ENCODE measurements at regions not wholly inside any gene's neighbourhood (a gene's known extent, or its start where the extent isn't known, plus 50 kb on each side); places are given as distances from the start of the nearest gene placed in this dataset.
"Not testable (repeated sequence)": the region's sequence is repeated elsewhere in the genome, so short reads cannot be mapped to it uniquely, and the experiment has no call there.

DNA sequence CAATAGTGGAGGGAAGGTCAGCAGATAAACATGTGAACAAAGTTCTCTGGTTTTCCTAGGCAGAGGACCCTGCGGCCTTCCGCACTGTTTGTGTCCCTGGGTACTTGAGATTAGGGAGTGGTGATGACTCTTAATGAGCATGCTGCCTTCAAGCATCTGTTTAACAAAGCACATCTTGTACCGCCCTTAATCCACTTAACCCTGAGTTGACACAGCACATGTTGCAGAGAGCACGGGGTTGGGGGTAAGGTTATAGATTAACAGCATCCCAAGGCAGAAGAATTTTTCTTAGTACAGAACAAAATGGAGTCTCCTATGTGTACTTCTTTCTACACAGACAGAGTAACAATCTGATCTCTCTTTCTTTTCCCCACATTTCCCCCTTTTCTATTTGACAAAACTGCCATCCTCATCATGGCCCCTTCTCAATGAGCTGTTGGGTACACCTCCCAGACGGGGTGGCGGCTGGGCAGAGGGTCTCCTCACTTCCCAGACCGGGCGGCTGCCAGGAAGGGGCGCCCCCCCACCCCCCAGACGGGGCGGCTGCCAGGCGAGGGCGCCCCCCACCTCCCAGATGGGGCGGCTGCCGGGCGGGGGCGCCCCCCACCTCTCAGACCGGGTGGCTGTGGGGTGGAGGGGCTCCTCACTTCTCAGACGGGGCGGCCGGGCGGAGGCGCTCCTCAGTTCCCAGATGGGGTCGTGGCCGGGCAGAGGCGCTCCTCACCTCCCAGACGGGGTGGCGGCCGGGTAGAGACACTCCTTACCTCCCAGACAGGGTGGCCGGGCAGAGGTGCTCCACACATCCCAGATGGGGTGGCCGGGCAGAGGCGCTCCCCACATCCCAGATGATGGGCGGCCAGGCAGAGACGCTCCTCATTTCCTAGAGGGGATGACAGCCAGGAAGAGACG is 361.6 kb upstream of the SGO1 start:
- TF ChIP-seq, protein P1, sequence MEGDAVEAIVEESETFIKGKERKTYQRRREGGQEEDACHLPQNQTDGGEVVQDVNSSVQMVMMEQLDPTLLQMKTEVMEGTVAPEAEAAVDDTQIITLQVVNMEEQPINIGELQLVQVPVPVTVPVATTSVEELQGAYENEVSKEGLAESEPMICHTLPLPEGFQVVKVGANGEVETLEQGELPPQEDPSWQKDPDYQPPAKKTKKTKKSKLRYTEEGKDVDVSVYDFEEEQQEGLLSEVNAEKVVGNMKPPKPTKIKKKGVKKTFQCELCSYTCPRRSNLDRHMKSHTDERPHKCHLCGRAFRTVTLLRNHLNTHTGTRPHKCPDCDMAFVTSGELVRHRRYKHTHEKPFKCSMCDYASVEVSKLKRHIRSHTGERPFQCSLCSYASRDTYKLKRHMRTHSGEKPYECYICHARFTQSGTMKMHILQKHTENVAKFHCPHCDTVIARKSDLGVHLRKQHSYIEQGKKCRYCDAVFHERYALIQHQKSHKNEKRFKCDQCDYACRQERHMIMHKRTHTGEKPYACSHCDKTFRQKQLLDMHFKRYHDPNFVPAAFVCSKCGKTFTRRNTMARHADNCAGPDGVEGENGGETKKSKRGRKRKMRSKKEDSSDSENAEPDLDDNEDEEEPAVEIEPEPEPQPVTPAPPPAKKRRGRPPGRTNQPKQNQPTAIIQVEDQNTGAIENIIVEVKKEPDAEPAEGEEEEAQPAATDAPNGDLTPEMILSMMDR (IDR thresholded peaks at IDR 0.05) = not testable (repeated sequence)
- not testable (repeated sequence) for TF ChIP-seq POLR2A (IDR thresholded peaks at IDR 0.05)
